ENCODE measurements at regions not wholly inside any gene's neighbourhood (a gene's known extent, or its start where the extent isn't known, plus 50 kb on each side); places are given as distances from the start of the nearest gene placed in this dataset.
"Not testable (repeated sequence)": the region's sequence is repeated elsewhere in the genome, so short reads cannot be mapped to it uniquely, and the experiment has no call there.

DNA sequence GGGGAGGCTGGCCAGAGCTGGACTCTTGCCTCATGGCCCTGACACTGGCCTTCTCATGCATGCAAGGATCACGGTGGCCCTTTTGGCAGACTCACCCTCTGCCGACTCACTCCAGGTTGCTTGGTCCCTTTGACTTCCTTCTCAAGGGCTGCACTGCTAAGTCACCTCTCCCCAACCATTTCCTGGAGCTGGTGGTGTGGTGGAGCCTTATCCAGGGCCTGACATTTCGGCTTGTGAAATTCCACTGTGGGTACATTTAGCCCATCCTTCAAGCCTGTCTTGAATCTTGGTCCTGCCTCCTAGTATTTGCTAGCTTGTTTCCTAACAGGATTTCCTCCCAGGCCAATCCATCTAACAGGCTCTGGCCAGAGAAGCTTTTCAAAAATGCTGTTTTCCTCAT is 52.6 kb upstream of the JUN start:
- DNase-seq, result no peak

DNA sequence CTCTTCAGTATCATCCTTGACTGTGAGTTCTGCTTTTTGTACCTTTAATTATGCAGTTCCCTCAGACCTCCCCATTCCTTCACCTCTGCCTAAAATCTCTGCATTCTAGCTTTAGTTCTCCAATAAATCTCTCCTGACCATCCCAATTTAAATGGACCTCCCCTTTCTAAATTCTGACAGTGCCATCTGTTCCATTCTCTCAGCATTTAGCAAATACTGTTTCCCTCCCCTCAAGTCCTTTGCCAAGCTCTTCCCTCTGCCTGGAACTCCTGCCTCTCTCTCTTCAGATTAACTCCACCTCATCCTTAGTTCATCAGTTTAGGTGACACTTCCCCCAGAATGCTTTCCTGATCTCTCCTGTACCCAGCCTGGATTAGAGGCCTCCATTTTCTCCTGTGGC is 54.0 kb upstream of the JUN start:
- peak; percentile 64 for DNase-seq

DNA sequence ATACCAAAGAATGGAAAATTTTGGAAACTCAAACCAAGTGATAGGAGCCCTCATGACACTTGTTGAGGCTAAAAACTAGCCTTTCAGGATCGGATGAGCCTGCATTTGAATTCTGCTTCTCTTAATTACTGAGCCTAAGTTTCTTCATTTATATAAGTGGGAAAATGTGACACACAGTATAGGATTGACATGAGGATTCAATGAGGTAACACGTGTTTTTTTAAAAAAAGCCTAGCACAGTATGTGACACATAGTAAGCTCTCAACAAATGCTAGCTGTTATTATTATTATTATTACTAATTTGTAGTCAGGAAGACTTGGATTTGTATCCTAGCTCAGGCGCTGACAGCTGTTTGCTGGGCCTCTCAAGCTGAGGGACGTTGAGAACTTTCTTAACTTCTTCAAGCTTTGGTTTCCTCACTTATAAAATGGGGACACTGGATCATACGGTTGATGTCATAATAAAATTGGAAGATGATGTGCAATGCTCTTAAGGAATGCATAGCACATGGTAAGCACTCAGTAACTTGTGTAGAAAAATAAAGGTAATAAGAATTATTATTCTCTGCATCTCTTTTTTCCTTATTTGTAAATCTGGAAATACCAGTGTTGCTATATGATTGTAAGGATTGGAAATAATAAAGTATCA is 55.4 kb upstream of the JUN start:
- DNase-seq, result no peak

DNA sequence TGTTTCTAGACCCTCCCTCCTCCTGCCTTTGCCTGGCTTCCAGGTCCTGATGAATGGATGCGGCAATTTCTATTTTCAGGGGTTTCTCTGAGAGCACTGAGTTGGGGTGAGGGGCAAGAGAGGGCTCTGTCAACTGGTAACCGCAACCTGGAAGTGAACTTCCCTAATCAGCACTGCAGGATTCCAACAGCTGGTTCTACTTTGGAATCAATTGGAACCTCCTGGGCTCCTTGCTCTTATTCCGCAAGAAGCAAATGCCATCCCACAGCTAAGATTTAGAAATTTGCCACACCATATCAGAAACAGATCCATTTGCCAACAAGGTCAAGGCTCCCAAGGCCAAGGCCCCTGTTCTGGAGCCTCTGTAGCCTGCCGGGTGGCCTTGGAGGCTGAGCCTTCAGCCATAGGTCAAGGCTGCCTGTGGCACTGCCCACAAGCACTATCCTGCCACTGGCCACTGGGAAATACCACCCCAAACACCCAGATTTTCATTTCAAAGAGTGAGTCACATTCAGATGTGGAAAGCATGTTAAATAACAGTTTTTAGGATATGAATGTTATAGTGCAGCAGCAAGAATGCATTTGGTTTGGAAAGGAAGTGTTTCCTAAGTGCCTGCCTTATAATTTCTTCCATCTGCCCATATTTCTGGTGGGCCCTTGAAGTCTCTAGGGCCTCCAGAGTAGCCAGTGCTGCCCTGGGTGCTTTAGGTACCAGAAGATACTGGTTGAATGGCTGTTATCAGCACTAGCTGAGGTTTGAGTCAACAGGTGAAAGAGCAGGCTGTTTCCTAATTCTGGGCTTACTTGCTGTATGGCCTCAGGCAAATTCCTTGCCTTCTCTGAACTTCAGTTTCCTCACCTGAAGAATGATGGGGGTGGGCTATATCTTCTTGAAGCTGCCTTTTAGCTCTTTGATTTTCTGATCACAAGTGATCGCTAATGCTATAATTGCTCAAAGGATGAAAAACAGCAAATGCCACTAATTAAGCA is 56.3 kb upstream of the JUN start:
- no peak for DNase-seq

DNA sequence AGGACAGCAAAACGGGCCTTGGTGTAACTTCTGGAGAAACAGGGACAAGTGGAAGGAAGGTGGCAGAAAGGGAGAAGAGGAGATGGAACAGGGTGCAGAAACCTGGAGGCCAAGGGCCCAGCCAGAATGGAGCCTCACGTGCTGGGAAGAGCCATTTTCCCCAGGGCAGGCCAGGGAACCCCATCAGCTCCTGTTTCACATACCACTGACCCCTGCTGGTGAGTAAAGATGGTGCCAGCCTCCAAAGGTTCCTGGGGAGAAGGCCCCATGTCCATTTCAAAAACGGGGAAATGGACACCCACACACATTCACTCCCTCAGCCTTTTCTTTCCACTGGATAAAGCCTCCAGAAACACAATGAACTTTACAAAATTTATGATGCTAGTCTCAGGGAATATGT is 57.6 kb upstream of the JUN start:
- DNase-seq, result no peak

DNA sequence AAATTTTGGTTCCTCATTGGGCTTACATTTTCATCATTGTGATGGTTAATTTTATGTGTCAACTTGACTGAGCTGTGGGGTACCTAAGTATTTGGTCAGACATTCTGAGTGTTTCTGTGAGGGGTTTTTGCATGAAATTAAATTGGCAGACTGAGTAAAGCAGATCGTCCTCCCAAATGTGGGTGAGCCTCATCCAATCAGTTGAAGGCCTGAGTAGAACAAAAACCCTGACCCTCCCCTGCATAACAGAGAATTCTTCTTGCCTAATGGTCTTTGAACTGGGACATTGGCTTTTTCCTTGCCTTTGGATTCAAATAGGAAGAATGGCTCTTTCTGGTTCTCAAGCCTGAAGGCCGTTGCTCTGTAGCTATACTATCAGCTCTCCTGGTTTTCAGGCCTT is 59.1 kb upstream of the JUN start:
- no peak for DNase-seq

DNA sequence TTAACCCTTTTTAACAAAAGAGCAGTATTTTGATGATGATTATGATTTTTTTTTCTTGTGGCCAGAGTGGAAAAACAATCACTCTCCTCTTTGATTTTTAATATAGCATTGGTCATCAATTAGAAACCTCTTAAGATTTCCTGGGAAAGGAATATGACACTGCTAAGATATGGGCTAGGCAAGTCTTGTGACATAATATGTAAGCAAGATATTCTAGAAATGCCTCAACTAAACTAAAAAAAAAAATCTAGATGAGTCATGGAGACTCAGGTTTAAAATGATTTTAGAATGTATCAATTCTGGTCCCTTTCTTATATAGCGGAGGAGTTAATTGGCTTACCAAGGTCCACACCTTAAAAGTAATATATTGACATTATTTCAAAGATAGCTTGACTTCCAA is 60.3 kb upstream of the JUN start:
- DNase-seq, result no peak

DNA sequence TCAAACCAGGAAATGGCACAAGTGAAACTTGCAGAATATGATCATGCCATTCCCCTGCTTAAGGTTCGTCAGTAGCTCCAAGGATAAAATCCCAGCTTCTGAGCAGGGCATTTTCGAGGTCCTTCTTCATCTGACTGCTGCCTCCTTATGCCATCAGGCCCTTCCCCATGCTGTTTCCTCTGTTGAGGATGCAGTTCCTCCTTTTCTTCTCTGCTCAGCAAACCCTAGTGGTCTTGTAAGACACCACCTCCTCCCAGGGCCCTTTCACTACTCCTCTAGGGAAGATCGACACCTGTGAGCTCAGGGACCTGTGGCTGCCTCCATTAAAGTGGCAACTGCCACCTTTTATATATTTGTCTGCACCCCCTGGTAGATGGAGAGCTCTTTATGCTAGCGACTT is 62.1 kb upstream of the JUN start:
- no peak for DNase-seq

DNA sequence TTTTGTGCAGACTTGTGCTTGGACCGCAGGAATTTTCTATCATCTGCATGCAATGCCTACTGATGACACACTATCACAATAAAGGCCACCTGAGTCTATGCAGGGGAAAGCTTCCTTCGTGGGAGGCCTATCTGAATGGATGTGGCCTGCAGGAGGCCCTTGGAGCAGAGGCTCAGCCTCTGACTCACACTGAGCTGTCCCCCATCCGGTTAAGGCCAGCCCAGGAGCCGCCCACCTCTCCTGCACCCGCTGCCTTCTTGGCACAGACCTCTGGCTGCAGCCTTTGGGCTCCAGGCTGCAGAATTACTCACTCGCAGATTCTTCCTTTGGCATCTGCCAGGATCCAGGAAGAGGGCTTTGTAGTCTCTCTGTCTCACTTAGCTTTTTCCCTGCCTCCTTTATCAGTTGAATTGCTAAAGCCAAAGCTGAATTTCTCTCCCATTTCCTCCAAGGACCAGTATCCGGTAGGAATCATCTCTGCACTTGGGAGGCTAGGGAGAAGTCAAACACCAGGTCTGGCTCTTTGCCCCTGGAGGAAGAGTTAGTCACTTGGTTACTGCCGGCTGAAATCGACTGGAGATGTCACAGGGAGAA is 65.1 kb upstream of the JUN start:
- peak; percentile 97 for DNase-seq

DNA sequence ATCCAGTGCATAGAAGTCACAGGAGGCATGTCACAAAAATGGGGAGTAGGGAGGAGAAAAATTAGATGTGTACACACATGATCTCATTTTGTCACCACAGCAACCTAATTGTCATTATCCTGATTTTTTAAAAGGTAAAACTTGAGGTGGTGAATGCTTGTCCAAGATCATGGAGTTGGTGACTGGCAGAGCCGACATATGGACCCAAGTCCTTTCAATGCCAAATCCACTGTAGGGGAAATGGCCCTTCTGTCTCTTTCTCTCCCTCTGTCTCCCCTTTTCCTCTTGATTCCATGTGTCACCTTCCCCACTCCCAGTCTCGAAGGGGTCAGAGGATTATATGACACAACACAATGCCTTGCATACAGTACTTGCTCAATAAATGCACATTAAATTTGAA is 65.7 kb upstream of the JUN start:
- DNase-seq, result peak; percentile 71

DNA sequence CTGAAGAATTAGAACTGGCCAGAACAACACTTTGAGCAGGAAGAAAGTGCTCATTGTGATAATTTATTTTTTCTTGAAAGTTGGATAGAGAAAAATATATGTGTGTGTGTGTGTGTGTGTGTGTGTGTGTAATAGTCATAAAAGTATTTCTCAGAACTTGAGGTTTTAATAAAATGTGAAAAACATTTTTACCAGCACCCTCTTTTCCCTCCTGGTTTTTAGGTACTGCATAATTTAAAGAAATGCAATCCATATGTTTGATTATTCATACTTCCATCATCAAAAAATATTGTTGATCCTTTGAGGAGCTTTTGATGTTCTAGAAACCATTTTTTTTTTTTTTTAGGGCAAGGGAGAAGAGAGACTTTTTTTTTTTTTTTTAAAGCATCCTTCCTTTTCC is 66.8 kb upstream of the JUN start:
- no peak for DNase-seq

DNA sequence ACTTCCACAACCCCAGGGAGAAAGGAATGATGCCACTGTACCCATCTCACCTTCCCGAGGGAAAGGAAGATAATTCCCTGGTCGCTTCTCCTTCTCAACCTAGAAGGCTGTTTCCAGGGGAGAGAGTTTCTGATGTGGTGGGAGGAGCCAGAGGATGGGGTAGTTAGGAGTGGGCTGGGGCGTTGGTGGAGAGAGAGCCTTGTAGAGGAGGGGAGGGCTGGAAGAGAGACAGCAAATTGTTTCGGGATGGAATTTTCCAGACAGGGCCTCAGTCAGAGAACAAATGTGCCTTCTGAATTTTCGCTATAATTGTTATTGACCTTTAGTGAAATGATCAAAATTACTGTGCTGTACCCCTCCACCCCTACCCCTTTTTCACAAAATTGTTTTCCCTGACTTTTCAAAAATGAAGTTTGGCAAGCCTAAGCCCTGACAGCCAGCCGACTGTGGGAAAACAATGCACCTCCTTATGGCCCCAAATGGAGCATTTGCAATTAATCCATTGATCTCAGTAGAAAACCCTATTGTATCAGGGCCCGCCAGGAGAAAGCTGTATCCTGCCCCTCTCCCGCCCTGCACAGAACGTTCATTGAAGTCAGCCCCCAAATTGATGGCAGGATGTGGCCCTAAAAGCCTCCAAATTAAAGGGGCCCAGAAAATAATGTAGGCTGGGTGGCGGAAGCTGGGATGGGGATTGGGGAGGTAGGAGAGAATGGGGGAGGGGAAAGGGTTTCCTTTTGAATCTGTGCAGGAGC is 69.1 kb upstream of the JUN start:
- DNase-seq, result no peak

DNA sequence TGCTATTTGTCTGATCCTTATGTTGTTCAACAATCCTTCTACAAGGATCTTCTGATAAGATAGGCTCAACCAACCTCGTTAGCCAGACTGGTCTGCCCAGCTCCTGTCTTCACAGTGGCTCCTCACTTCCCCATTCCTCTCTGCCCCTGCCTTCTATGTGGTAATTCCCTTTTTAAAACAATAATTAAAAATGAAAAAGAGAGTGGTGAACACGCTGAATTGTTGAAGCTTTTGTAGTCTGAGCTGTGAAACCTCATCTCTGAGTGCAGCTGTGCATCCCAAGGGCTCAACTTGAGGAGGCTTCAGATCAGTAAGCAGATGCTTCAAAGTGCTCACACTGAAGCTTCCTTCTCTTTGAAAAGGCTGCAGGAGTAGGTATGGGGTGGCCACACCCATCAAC is 70.7 kb upstream of the JUN start:
- no peak for DNase-seq

DNA sequence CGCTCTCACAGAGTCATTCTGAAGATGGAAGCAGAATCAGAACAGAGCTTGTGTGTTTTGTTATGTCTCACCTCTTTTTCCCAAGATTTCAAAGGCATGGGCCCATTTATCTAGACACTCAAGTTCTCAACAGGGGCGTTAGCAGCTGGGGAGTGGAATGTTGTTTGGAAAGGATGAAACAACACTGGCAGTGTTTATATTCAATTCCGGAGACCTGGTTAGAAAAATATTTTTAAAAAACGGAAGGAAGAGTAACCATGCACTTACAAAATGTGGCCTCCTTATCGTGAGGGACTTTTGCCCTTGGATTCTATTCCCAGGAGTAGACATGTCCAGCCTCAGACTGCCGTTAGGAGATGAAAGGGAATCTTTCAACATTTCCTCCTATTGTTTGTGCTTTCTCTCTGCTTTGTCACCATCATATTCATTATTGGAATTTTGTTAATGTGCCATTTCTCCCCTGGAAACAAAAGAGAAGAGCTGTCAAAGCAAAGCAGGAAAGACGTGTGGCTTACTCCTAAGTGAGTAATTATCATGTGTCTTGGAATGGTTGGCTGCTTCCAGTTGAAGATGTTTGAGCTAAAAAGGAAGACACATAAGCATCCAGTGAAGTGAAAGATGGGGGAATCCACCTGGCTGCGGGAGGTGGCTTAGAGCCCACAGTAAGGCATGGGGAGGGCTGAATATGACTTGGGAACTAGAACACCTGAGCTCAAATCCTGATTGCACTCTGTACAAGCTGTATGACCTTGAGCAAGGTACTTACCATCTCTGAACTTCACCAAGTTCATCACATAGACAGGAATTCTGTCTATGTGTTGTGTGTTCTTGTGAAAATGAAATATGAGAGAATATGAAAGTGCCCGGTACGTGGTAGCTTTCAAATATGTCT is 71.7 kb upstream of the JUN start:
- no peak for DNase-seq

DNA sequence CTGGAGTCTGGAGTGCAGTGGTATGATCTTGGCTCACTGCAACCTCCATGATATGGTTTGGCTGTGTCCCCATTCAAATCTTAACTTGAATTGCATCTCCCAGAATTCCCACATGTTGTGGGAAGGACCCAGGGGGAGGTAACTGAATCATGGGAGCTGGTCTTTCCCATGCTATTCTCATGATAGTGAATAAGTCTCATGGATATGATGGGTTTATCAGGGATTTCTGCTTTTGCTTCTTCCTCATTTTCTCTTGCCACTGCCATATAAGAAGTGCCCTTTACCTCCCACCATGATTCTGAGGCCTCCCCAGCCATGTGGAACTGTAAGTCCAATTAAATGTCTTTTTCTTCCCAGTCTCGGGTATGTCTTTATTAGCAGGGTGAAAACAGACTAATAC is 72.4 kb upstream of the JUN start:
- DNase-seq, result not testable (repeated sequence)

DNA sequence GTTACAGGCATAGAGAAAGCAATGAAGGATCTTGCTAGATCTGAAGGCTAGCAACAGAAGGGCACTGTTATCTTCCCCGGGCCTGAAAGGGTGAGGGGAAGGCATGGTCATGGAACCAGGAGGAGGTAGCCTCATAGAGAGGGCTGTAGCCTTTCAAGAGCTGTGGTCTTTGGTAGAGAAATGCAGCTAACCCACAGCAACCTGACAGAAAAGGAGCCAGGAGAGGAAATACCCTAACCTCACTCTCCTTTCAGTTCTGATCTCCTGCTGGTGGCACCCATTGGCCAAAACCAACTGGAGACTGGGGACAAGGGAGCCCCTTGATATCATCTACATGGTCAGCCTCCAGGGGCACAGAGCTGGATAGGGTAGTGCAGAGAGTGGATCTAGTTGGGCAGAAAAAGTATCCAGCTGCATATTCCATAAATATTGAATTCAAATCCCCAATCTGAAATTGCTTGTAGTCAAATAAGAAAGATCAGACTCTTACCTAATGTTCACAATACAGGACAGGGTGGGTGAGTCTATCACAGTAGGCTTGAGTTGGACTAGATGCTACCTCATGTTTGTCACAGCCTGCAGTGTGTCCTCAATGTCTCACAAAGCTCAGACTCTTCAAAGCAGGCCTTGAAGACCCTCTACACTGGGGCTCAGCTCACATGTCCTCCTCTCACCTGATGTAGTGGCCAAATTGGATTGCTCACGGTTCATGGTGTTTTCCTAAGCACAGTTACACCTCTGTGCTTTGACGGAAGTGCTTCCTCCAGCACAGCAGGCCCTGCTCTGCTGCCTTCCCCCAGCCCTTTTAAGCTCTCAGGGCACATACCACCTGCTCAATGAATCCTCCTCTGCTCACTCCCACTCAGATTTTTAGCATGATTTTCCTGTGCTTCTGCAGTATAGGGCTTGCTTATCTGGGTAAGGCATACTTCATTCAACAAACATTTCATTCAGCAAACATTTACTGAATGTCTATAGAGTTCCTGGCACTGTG is 74.1 kb upstream of the JUN start:
- no peak for DNase-seq

DNA sequence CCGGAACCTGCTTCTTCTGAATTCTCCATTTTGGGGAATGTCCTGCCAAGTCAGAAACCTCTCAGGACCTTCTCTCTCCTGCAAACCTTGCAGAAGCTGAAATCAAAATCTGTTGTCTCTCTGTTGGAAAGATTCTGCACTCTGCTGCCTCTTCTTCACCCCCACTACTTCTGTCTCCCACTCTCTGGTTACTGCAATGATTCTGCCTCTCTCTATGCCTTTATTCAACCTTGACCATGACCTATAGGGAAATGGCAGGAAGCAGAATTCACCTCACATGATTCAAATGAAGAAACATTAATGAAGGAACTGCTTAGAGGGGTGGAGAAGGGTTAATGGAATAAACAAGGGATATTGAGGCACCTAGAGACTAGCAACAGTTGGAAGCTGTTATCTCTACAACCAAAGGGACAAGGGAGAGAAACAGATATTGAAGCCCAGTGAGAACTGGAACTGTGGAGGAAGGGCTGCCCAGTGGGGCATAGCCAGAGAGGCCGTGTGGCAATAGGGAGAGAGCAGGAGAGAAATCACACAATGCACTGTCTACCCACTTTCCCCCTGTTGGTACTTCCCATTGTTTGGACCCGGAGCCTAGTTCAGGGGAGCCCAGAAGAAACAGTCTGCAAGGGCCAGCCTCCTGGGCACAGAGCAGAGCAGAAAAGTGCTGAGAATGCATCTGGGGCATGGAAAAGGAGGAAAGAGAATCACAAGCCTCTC is 76.1 kb upstream of the JUN start:
- no peak for DNase-seq

DNA sequence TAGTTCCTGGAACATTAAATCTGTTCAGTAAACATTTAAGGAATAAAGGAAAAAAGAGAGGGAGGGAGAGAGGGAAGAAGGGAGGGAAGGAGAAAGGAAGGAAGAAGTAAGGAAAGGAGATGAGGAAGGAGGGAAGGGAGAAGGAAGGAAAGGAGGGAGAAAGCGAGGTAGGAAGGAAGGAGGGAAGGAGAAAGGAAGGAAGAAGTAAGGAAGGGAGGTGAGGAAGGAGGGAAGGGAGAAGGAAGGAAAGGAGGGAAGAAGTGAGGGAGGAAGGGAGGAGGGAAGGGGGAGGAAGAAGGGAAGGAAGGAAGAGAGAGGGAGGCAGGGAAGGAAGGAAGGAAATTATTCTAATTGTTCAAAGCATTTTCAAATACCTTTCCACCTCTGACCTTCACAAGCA is 77.2 kb upstream of the JUN start:
- DNase-seq, result no peak

DNA sequence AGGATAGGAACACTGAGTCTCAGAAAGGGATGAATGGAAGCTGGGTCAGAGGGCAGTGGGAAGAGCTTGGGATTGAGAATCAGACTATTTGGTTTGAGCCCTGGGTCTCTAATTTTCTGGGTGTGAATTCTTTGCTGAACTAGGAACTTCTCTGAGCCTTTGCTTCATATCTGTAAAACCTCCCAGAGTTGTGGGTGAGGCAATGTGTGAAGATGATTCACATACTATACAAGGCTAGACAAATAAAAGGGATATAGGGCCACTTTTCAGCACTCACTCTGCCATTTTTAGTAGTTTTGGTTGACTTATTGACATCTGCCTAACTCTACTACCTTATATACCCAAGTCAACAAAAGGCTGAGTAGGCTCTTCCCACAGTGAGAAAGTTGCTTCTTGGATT is 77.7 kb upstream of the JUN start:
- no peak for DNase-seq

DNA sequence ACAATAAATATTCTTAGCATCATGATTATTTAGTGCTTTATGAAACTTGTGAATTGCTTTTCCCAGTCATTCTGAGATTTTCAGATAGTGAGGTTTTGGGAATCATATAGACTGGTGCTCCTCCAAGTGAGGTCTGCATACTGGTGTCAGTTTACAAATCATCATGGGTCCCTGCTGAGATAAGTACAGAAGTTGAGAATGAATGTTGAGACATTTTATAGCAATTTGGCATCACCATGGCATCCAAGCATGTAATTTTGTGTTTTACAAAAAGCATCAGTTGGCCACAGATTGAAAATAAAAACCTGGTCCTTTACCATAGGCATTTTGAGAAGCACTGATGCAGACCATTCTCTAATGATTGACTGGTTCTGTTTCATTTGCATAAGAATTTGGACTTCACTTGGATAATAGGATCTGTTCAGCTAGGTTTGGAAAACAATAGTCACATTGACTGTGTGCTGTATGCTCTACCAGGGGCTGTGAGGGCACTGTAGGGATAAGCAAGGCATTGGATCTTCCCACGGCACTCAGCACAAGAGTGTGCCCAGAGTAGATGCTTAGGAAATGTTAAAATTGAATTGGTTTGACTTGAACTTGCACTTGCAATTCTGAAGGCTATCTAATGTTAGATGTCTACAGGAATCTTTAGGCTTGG is 79.0 kb upstream of the JUN start:
- DNase-seq, result peak; percentile 24

All from NCI-H446 treated with DMSO at 0.1 percent for 48 hours (cell line).